RWPE2 (cell line): ENCODE measurements at regions not wholly inside any gene's neighbourhood (a gene's known extent, or its start where the extent isn't known, plus 50 kb on each side); places are given as distances from the start of the nearest gene placed in this dataset.

Experiments used
- ATAC-seq: fragments of 200-7000 bp; cut with Tn5 transposase; 3 replicates; pipeline ENCODE4 v1.9.1; 2021; ENCODE audit warnings: low read depth
- DNase-seq: peaks from one replicate; pipeline ENCODE4 v3.0.0-alpha.2; 2020; ENCODE audit warnings: low spot score
- H3K27ac ChIP-seq: fragments of 450-650 bp; 2 replicates; pipeline ENCODE4 v1.5.1; 2017; ENCODE audit warnings: mild to moderate bottlenecking; ENCODE audit not compliant: poor library complexity, severe bottlenecking
- H3K27me3 ChIP-seq: fragments of 250-450 bp; sonication (Bioruptor Pico); 2 replicates; pipeline ENCODE4 v1.5.1; 2021; ENCODE audit warnings: mild to moderate bottlenecking, moderate library complexity; ENCODE audit not compliant: insufficient read depth, poor library complexity, severe bottlenecking
- H3K36me3 ChIP-seq: fragments of 250-450 bp; sonication (Bioruptor Pico); 2 replicates; pipeline ENCODE4 v1.5.1; 2020; ENCODE audit warnings: low read depth, mild to moderate bottlenecking, moderate library complexity
- H3K4me1 ChIP-seq: fragments of 250-450 bp; sonication (Bioruptor Pico); 2 replicates; pipeline ENCODE4 v1.5.1; 2021; ENCODE audit warnings: mild to moderate bottlenecking, moderate library complexity; ENCODE audit not compliant: insufficient read depth, poor library complexity, severe bottlenecking
- H3K4me3 ChIP-seq: fragments of 250-450 bp; sonication (Bioruptor Pico); 2 replicates; pipeline ENCODE4 v1.5.1; 2021; ENCODE audit warnings: mild to moderate bottlenecking, moderate library complexity; ENCODE audit not compliant: severe bottlenecking
- H3K9me3 ChIP-seq: fragments of 250-450 bp; sonication (Bioruptor Pico); 2 replicates; pipeline ENCODE4 v1.5.1; 2021; ENCODE audit warnings: mild to moderate bottlenecking, moderate library complexity; ENCODE audit not compliant: severe bottlenecking
- TF ChIP-seq, protein P1 (sequence below): fragments of 450-650 bp; IDR thresholded peaks from one replicate; pipeline ENCODE4 v1.5.1; 2017; ENCODE audit warnings: mild to moderate bottlenecking, moderate library complexity; ENCODE audit not compliant: poor library complexity, severe bottlenecking

DNA sequence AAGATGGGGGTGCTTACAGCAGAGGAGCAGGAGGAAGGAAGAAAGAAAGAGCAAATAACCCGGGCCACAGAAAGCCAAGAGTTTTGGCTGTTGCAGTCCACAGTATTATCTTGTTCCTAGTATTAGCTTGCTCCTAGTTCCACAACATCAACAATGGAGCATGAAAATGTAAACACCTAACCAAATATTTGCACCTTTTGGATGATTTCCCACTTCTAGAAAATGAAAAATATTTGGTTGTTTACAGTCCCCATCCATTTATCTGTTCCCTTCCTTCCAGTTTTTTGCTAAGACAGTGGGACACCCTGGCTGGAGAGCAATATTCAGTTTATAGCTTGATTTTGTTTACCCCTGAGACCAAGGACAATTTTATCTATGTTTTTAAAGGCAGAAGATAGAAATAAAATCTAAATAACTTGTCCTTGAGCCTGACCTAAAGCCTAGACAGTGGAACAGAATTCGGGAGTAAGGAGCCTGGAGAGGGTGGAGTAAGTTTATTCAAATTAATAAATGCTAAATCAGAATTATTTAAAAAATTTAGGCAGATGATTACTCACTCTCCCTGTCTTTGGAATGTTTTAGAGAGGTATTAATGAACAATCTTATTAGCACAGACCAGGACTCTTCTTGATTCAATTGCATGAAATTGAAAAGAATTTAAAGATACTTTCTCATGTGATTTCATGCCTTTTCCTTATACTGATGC, 51.6 kb downstream of the RESF1 start:
- Histone ChIP-seq H3K4me3 (no peak overlapping the region), H3K27me3 (no peaks in the 10 kb centered on the region), H3K27ac (no peak overlapping the region), H3K4me1 (no peaks in the 10 kb centered on the region), H3K9me3 (no peaks in the 10 kb centered on the region), H3K36me3 (no peaks in the 10 kb centered on the region)
- ATAC-seq, result no peak
- TF ChIP-seq, protein P1, sequence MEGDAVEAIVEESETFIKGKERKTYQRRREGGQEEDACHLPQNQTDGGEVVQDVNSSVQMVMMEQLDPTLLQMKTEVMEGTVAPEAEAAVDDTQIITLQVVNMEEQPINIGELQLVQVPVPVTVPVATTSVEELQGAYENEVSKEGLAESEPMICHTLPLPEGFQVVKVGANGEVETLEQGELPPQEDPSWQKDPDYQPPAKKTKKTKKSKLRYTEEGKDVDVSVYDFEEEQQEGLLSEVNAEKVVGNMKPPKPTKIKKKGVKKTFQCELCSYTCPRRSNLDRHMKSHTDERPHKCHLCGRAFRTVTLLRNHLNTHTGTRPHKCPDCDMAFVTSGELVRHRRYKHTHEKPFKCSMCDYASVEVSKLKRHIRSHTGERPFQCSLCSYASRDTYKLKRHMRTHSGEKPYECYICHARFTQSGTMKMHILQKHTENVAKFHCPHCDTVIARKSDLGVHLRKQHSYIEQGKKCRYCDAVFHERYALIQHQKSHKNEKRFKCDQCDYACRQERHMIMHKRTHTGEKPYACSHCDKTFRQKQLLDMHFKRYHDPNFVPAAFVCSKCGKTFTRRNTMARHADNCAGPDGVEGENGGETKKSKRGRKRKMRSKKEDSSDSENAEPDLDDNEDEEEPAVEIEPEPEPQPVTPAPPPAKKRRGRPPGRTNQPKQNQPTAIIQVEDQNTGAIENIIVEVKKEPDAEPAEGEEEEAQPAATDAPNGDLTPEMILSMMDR, result no peak
- DNase-seq, result no peak

DNA sequence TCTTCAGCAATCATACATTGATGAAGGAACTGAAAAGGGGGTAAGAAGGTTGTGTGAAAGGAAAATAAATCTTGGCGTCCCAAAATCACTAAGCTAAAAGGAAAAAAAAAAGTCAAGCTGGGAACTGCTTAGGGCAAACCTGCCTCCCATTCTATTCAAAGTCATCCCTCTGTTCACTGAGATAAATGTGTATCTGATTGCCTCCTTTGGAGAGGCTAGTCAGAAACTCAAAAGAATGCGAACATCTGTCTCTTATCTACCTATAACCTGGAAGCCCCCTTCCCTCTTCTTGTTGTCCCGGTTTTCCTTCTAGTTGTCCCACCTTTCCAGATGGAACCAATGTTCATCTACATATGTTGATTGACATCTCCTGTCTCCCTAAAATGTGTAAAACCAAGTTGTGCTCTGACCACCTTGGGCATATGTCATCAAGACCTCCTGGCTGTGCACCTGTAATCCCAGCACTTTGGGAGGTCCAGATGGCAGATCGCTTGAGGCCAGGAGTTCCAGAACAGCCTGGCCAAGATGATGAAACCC, 53.1 kb downstream of the RESF1 start:
- no peaks in the 10 kb centered on the region for H3K4me1 ChIP-seq
- H3K36me3 ChIP-seq, result no peaks in the 10 kb centered on the region
- no peaks in the 10 kb centered on the region for H3K9me3 ChIP-seq
- no peak overlapping the region for H3K27ac ChIP-seq
- no peak overlapping the region for H3K4me3 ChIP-seq
- TF ChIP-seq, protein P1, result no peak
- H3K27me3 ChIP-seq, result no peaks in the 10 kb centered on the region
- ATAC-seq (no peak), DNase-seq (no peak)

DNA sequence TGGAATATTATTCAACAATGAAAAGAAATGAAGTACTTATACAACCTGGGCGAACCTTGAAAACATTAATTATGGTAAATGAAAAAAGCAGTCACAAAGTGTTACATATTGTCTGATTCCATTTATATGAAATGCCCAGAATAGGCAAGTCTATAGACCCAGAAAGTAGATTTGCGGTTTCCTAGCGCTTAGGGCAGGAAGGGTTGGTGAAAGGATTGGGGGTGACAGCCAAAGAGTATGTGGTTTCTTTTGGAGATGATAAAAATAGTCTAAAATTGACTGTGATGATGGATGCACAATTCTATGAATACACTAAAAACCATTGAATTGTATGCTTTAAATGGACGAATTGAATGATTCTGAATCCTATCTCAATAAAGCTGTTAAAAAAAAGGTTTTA, 55.8 kb downstream of the RESF1 start:
- H3K36me3 ChIP-seq, result no peaks in the 10 kb centered on the region
- no peaks in the 10 kb centered on the region for H3K4me1 ChIP-seq
- no peak for ATAC-seq
- TF ChIP-seq, protein P1, result no peak
- no peak overlapping the region for H3K27ac ChIP-seq
- DNase-seq, result no peak
- H3K4me3 ChIP-seq, result no peak overlapping the region
- H3K9me3 ChIP-seq, result no peaks in the 10 kb centered on the region
- no peaks in the 10 kb centered on the region for H3K27me3 ChIP-seq

DNA sequence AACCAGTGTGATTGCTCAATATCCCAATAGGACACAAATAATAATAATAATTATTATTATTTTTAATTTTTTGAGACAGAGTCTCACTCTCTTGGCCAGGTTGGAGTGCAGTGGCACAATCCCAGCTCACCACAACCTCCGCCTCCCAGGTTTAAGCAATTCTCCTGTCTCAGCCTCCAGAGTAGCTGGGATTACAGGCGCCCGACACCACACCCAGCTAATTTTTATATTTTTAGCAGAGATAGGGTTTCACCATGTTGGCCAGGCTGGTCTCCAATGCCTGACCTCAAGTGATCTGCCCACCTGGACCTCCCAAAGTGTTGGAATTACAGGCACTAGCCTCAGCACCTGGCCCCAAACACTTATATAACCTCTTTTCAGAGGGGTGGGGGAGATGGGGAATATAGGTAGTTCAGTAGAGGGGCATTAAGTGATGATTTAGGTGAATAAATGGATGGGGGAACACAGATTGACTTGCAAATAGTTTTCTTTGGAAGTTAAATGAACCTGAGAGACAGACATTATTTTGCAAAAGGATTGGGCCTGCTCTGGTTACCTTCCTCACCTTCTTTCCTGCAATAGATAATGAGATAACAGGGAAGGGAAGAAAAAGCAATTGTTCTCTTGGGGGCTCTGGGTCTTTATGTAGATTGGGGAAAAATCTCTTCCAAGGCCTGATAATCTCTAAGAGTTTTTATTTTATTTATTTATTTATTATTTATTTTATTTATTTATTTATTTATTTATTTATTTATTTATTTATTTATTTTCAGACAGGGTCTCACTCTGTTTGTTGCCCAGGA, 57.7 kb downstream of the RESF1 start:
- Histone ChIP-seq H3K36me3 (no peaks in the 10 kb centered on the region), H3K4me1 (no peaks in the 10 kb centered on the region), H3K27ac (no peak overlapping the region), H3K4me3 (no peak overlapping the region), H3K27me3 (no peaks in the 10 kb centered on the region), H3K9me3 (no peaks in the 10 kb centered on the region)
- DNase-seq, result no peak
- no peak for ATAC-seq
- TF ChIP-seq, protein P1, result no peak
